KG1 (cell line): ENCODE measurements at regions not wholly inside any gene's neighbourhood (a gene's known extent, or its start where the extent isn't known, plus 50 kb on each side); places are given as distances from the start of the nearest gene placed in this dataset.

Experiments used
- DNase-seq: peaks from one replicate; lab custom pipeline; 2025; lab: John Stamatoyannopoulos, UW

DNA sequence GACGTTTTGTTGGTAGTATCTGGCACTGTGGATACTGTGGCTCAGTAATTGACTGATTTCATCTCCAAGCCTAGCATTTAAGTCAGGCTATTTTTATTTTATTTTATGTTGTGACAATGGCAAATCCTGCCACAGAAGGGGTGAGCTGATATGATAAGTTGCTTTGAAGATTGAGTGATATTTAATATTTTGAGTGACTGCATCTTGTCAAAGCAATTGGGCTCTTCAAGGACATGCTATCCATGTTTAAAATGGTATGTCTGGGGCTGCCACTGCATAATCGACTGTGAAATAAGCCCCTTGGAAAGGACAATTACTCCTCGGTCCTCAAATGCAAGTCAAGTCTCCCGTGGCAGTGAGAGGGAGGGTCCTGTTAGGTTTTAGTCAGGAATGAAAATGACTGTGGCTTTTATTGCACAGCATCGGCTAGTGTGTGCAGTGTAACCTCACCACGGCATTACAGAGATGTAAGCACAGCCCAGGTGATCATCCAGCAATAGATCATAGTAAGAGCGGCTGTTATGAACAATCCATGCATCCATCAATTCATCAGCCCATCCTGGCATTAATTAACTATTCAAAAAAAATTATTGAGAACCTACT, 178.2 kb downstream of the GBA3 start:
- no peak for DNase-seq

GRCh38 chr4:22869235-22869634, 176.5 kb downstream of the GBA3 start:
- DNase-seq: no peak
